ENCODE measurements at regions not wholly inside any gene's neighbourhood (a gene's known extent, or its start where the extent isn't known, plus 50 kb on each side); places are given as distances from the start of the nearest gene placed in this dataset.

GRCh38 chr5:103908336-103909080 lies 345.9 kb upstream of the NUDT12 start:
- TF ChIP-seq CTCF (IDR thresholded peaks at IDR 0.05) (no peak), POLR2A (IDR thresholded peaks at IDR 0.05) (no peak), EP300 (IDR thresholded peaks at IDR 0.05) (no peak)

Measured in stomach (tissue), 4 donors.